Gastrocnemius medialis (tissue), 4 donors: ENCODE measurements at regions not wholly inside any gene's neighbourhood (a gene's known extent, or its start where the extent isn't known, plus 50 kb on each side); places are given as distances from the start of the nearest gene placed in this dataset.

Experiments
- ATAC-seq, 2 donors: fragments of 150-250 bp; one replicate each; pipeline ENCODE4 v1.9.1; 2016
- DNase-seq, 2 donors: peaks; one replicate each; pipeline ENCODE4 v3.0.0-alpha.2; 2019
- H3K27ac ChIP-seq, 4 donors: fragments of 200-600 bp; sonication (generic); 1 replicate in 1 of 4; 2 replicates in 3 of 4; pipeline ENCODE4 v1.5.1; 2016 to 2018; ENCODE audit warnings: mild to moderate bottlenecking in 2 of 4, moderate library complexity in 1 of 4
- H3K27me3 ChIP-seq, 3 donors: fragments of 200-600 bp; sonication (generic) in 2 of 3; 1 replicate in 1 of 3; 2 replicates in 2 of 3; pipeline versions ENCODE4 v1.5.1 to v1.6.0; 2016 to 2019; ENCODE audit warnings: mild to moderate bottlenecking in 1 of 3, moderate library complexity in 1 of 3
- H3K36me3 ChIP-seq, 2 donors: fragments of 200-600 bp; sonication (generic) in 1 of 2; one replicate each; pipeline ENCODE4 v1.5.1; 2017 to 2018
- H3K4me1 ChIP-seq, 2 donors: fragments of 200-600 bp; sonication (generic) in 1 of 2; one replicate each; pipeline ENCODE4 v1.5.1; 2016 to 2017; ENCODE audit warnings: mild to moderate bottlenecking in 2 of 2
- H3K4me3 ChIP-seq, 4 donors: fragments of 200-600 bp; sonication (generic) in 3 of 4; 1 replicate in 1 of 4; 2 replicates in 3 of 4; pipeline ENCODE4 v1.5.1; 2016 to 2019; ENCODE audit warnings: mild to moderate bottlenecking in 2 of 4
- H3K9me3 ChIP-seq, 3 donors: fragments of 200-600 bp; sonication (generic) in 2 of 3; 1 replicate in 1 of 3; 2 replicates in 2 of 3; pipeline ENCODE4 v1.5.1; 2016 to 2019
- POLR2A ChIP-seq, 2 donors: fragments of 450-650 bp; IDR thresholded peaks; one replicate each; pipeline ENCODE4 v1.6.1; 2017; ENCODE audit warnings: antibody characterized with exemption in 2 of 2, mild to moderate bottlenecking in 2 of 2, moderate library complexity in 2 of 2
- in situ Hi-C, 4 donors: fragments of 200-750 bp; cut with MboI; loops; one replicate each; pipeline versions ENCODE4 v1.15.0 to v1.8.0; 2017; ENCODE audit warnings: low sequenced_read_pairs in 4 of 4
- intact Hi-C: fragments of 100-400 bp; cut with DNase I; formaldehyde crosslinking; loops from one replicate; pipeline ENCODE4 v1.15.1; 2023; ENCODE audit warnings: low total_unique reads
- TF ChIP-seq, protein P1 (sequence below), 5 experiments: fragments of 450-650 bp in 3 of 5; fragments of 200-600 bp in 2 of 5; sonication (generic) in 2 of 5; IDR thresholded peaks in 4 of 5; conservative IDR thresholded peaks in 1 of 5; 1 replicate in 4 of 5; 2 replicates in 1 of 5; pipeline ENCODE4 v1.5.1; 2016 to 2019; ENCODE audit warnings: antibody characterized with exemption in 5 of 5, mild to moderate bottlenecking in 3 of 5, moderate library complexity in 3 of 5

DNA sequence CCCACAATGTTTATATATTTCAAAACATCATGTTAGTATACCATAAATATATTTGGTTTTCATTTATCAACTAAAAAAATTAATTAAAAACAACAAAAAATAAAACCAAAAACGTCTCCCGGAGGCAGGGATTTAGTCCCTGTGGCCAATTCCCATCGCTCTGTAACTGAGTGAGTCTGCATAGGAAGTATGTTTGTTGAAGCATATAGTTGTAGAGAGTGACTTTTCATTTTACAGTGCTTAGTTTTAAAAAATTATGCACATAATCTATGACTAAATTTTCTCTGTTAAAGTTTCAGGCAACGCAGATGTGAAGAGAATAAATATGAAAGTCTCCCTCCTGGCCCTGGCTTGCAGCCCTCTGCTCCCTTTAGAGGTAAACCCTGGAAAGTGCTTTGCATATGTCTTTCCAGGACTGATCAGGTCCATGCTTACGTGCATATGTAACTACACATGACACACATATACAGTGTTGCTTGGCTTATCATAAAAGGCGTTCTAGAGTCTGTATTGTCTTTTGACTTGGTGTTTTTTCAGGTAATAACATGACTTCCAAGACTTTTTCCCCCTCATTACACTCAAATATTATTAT, 63.4 kb upstream of the SORBS2 start:
- no peak overlapping the region for H3K27ac ChIP-seq
- TF ChIP-seq POLR2A (IDR thresholded peaks at IDR 0.05), result no peak
- no peaks in the 10 kb centered on the region for H3K27me3 ChIP-seq
- no peak overlapping the region for H3K4me3 ChIP-seq
- intact Hi-C loops, result no loop called here
- in situ Hi-C loops, result no loop called here
- DNase-seq (no peak), ATAC-seq (no peak)
- H3K4me1 ChIP-seq, result no peaks in the 10 kb centered on the region
- no peaks in the 10 kb centered on the region for H3K36me3 ChIP-seq
- no peaks in the 10 kb centered on the region for H3K9me3 ChIP-seq

DNA sequence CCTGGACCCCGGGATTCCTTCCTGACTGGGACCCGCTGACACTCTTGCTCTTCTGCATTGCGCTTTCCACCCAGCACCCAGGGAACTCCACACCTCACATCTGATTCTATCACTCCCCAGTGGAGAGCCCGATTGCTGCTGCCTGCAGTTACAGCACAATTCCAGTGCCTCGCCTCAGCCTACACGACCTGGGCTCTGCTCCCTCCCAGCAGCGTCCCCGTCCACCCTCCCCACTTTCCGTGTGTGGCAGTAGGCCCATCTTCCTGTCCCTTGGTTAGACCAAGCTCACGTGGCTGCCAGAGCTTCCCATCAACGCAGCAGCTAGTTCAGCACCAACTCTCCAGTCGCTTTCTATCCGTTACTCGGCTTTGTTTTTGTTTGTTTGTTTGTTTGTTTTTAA, 66.6 kb upstream of the SORBS2 start:
- no peak for ATAC-seq
- no peak for TF ChIP-seq POLR2A (IDR thresholded peaks at IDR 0.05)
- TF ChIP-seq, protein P1, sequence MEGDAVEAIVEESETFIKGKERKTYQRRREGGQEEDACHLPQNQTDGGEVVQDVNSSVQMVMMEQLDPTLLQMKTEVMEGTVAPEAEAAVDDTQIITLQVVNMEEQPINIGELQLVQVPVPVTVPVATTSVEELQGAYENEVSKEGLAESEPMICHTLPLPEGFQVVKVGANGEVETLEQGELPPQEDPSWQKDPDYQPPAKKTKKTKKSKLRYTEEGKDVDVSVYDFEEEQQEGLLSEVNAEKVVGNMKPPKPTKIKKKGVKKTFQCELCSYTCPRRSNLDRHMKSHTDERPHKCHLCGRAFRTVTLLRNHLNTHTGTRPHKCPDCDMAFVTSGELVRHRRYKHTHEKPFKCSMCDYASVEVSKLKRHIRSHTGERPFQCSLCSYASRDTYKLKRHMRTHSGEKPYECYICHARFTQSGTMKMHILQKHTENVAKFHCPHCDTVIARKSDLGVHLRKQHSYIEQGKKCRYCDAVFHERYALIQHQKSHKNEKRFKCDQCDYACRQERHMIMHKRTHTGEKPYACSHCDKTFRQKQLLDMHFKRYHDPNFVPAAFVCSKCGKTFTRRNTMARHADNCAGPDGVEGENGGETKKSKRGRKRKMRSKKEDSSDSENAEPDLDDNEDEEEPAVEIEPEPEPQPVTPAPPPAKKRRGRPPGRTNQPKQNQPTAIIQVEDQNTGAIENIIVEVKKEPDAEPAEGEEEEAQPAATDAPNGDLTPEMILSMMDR (IDR thresholded peaks at IDR 0.05 in 4 of 5, conservative IDR thresholded peaks at IDR 0.05 in 1 of 5), result no peak
- in situ Hi-C loops, result no loop called here
- no peak overlapping the region for H3K4me3 ChIP-seq
- H3K4me1 ChIP-seq, result no peaks in the 10 kb centered on the region
- no peaks in the 10 kb centered on the region for H3K9me3 ChIP-seq
- DNase-seq, result no peak
- no peaks in the 10 kb centered on the region for H3K27me3 ChIP-seq
- no peak overlapping the region for H3K27ac ChIP-seq
- no peaks in the 10 kb centered on the region for H3K36me3 ChIP-seq
- intact Hi-C loops, result no loop called here

DNA sequence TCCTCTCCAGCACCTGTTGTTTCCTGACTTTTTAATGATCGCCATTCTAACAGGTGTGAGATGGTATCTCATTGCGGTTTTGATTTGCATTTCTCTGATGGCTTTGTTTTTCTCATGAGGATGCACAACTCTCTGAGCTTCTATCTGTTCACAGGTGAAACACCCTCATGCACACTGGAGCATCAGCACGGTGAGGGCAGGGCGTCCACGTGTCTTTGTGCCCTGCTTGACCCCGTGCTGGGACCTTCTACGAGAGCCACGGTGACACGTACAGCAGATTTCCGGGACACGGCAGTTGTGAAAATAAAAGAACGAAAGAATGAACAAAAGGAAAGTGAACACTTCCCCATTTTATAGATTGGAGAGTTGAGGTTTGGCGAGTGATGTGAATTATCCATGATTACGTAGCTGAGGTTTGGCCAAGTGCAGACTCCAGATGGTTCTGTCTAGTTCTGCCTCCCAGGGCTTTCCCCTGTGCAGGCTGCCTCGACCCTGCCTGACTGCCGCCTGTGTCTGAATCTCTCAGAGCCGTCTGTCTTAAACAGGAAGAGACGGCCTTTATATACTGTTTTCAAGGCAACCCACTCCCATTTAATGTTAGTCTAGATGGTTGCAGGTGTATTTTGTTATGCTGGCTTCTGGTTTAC, 67.8 kb upstream of the SORBS2 start:
- Histone ChIP-seq H3K36me3 (no peaks in the 10 kb centered on the region), H3K27me3 (no peaks in the 10 kb centered on the region), H3K9me3 (no peaks in the 10 kb centered on the region), H3K4me1 (no peaks in the 10 kb centered on the region), H3K27ac (no peak overlapping the region), H3K4me3 (no peak overlapping the region)
- DNase-seq (no peak), ATAC-seq (no peak)
- TF ChIP-seq, protein P1 (IDR thresholded peaks at IDR 0.05 in 4 of 5, conservative IDR thresholded peaks at IDR 0.05 in 1 of 5), result no peak
- no peak for TF ChIP-seq POLR2A (IDR thresholded peaks at IDR 0.05)
- intact Hi-C loops, result no loop called here
- in situ Hi-C loops, result no loop called here

DNA sequence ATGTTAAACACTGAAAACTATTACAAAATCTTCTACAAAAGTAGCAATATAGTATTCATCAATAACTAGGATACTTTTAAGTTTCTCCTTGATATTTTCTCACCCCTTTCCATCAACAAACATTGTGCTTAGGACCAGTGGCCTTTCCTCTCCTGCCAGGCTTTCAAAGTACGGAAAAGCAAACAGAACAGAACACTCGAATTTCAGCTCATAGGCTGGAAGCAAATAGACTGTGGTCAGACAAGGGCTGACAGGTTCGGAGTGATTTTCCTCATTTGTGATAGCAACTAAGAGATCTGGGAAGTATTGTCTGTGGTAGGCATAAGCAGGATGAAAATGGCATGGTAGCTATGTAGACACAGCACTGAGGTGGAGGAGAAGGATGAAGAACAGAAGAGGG, 68.6 kb upstream of the SORBS2 start:
- no peak overlapping the region for H3K4me3 ChIP-seq
- no peaks in the 10 kb centered on the region for H3K4me1 ChIP-seq
- H3K36me3 ChIP-seq, result no peaks in the 10 kb centered on the region
- H3K27ac ChIP-seq, result no peak overlapping the region
- in situ Hi-C loops, result no loop called here
- no peak for ATAC-seq
- intact Hi-C loops, result no loop called here
- no peak for TF ChIP-seq POLR2A (IDR thresholded peaks at IDR 0.05)
- DNase-seq, result no peak
- H3K9me3 ChIP-seq, result no peaks in the 10 kb centered on the region
- H3K27me3 ChIP-seq, result no peaks in the 10 kb centered on the region

DNA sequence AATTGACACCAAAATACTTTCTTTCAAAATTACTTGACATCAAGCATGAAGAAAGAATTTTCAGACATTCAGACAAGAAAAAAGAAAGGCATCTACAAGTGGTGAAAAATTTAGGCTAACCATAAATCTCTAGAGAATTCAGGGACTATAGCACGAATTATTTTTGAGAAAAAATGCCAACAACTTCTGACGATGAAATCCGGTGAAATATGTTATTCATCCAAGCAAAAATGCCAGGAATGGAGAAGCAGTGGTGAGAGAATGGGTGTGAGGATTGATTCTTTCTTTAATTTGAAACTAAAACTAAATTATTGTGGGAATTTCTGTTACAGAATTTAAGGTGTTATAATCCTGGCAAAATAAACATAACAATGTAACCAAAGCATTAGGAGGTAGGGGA, 69.4 kb upstream of the SORBS2 start:
- intact Hi-C loops (no loop called here), in situ Hi-C loops (no loop called here)
- Histone ChIP-seq H3K4me1 (no peaks in the 10 kb centered on the region), H3K4me3 (no peak overlapping the region), H3K27ac (no peak overlapping the region), H3K36me3 (no peaks in the 10 kb centered on the region), H3K9me3 (no peaks in the 10 kb centered on the region), H3K27me3 (no peaks in the 10 kb centered on the region)
- TF ChIP-seq, protein P1 (IDR thresholded peaks at IDR 0.05 in 4 of 5, conservative IDR thresholded peaks at IDR 0.05 in 1 of 5), result no peak
- TF ChIP-seq POLR2A (IDR thresholded peaks at IDR 0.05), result no peak
- DNase-seq, result no peak
- no peak for ATAC-seq

DNA sequence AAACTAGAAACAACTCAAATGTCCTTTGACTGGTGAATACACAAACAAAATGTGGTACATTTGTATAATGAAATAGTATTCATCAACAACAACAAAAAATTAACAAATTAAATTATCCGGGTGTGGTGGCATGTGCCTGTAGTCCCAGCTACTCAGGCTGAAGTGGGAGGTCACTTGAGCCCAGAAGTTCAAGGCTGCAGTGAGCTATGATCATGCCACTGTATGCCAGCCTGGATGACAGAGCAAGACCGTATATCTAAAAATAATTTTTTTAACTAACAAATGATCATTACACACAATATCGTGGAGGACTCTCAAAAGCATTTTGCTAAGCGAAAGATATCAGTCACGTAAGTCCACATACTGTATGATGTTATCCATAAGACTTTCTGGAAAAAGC, 71.6 kb upstream of the SORBS2 start:
- Histone ChIP-seq H3K27me3 (no peaks in the 10 kb centered on the region), H3K9me3 (no peaks in the 10 kb centered on the region), H3K4me1 (no peaks in the 10 kb centered on the region), H3K4me3 (no peak overlapping the region), H3K36me3 (no peaks in the 10 kb centered on the region), H3K27ac (no peak overlapping the region)
- ATAC-seq, result no peak
- intact Hi-C loops, result no loop called here
- no peak for TF ChIP-seq POLR2A (IDR thresholded peaks at IDR 0.05)
- TF ChIP-seq, protein P1 (IDR thresholded peaks at IDR 0.05 in 4 of 5, conservative IDR thresholded peaks at IDR 0.05 in 1 of 5), result no peak
- no peak for DNase-seq
- in situ Hi-C loops, result no loop called here
